ENCODE measurements at regions not wholly inside any gene's neighbourhood (a gene's known extent, or its start where the extent isn't known, plus 50 kb on each side); places are given as distances from the start of the nearest gene placed in this dataset.

- no TSS peak for BruUV-seq (replicated peaks)
- intact Hi-C loops (cut with micrococcal nuclease), result no loop called here
- H3K4me1 Mint-ChIP-seq (ENCODE audit: insufficient read depth, unreplicated experiment), result no peaks in the 10 kb centered on the region
- no peaks in the 10 kb centered on the region for H3K36me3 Mint-ChIP-seq (ENCODE audit: insufficient read depth, unreplicated experiment)
- TF ChIP-seq, protein P1, sequence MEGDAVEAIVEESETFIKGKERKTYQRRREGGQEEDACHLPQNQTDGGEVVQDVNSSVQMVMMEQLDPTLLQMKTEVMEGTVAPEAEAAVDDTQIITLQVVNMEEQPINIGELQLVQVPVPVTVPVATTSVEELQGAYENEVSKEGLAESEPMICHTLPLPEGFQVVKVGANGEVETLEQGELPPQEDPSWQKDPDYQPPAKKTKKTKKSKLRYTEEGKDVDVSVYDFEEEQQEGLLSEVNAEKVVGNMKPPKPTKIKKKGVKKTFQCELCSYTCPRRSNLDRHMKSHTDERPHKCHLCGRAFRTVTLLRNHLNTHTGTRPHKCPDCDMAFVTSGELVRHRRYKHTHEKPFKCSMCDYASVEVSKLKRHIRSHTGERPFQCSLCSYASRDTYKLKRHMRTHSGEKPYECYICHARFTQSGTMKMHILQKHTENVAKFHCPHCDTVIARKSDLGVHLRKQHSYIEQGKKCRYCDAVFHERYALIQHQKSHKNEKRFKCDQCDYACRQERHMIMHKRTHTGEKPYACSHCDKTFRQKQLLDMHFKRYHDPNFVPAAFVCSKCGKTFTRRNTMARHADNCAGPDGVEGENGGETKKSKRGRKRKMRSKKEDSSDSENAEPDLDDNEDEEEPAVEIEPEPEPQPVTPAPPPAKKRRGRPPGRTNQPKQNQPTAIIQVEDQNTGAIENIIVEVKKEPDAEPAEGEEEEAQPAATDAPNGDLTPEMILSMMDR (IDR thresholded peaks at IDR 0.05; ENCODE audit: unreplicated experiment), result no peak
- no peak for DNase-seq (ENCODE audit: unreplicated experiment)
- H3K4me3 Mint-ChIP-seq (ENCODE audit: unreplicated experiment), result no peak overlapping the region
- H3K9me3 Mint-ChIP-seq (ENCODE audit: unreplicated experiment), result peaks cover 7% of the 10 kb centered on the region
- H3K27me3 Mint-ChIP-seq (ENCODE audit: insufficient read depth, unreplicated experiment), result peaks cover 48% of the 10 kb centered on the region
- ChIA-PET POLR2A (no interaction called here), CTCF (no interaction called here)
- H3K27ac Mint-ChIP-seq (ENCODE audit: low read depth, unreplicated experiment), result no peak overlapping the region
Observed at GRCh38 chr12:131636940-131637750, 73.7 kb upstream of the SFSWAP start.

- TF ChIP-seq, protein P1 (IDR thresholded peaks at IDR 0.05; ENCODE audit: unreplicated experiment), result no peak
- no TSS peak for BruUV-seq (replicated peaks)
- H3K4me3 Mint-ChIP-seq (ENCODE audit: unreplicated experiment), result no peak overlapping the region
- H3K9me3 Mint-ChIP-seq (ENCODE audit: unreplicated experiment), result peaks cover 8% of the 10 kb centered on the region
- peaks cover 44% of the 10 kb centered on the region for H3K27me3 Mint-ChIP-seq (ENCODE audit: insufficient read depth, unreplicated experiment)
- H3K4me1 Mint-ChIP-seq (ENCODE audit: insufficient read depth, unreplicated experiment), result no peaks in the 10 kb centered on the region
- ChIA-PET POLR2A (no interaction called here), CTCF (no interaction called here)
- no peak overlapping the region for H3K27ac Mint-ChIP-seq (ENCODE audit: low read depth, unreplicated experiment)
- DNase-seq (ENCODE audit: unreplicated experiment), result no peak
- no peaks in the 10 kb centered on the region for H3K36me3 Mint-ChIP-seq (ENCODE audit: insufficient read depth, unreplicated experiment)
- intact Hi-C loops (cut with micrococcal nuclease), result no loop called here
Observed at GRCh38 chr12:131637986-131638385, 72.9 kb upstream of the SFSWAP start.

- H3K27ac Mint-ChIP-seq (ENCODE audit: low read depth, unreplicated experiment), result no peak overlapping the region
- BruUV-seq (replicated peaks), result no TSS peak
- no peak for DNase-seq (ENCODE audit: unreplicated experiment)
- no peaks in the 10 kb centered on the region for H3K36me3 Mint-ChIP-seq (ENCODE audit: insufficient read depth, unreplicated experiment)
- peaks cover 14% of the 10 kb centered on the region for H3K9me3 Mint-ChIP-seq (ENCODE audit: unreplicated experiment)
- intact Hi-C loops (cut with micrococcal nuclease), result no loop called here
- H3K27me3 Mint-ChIP-seq (ENCODE audit: insufficient read depth, unreplicated experiment), result peaks cover 49% of the 10 kb centered on the region
- TF ChIP-seq, protein P1 (IDR thresholded peaks at IDR 0.05; ENCODE audit: unreplicated experiment), result no peak
- POLR2A ChIA-PET, result no interaction called here
- H3K4me1 Mint-ChIP-seq (ENCODE audit: insufficient read depth, unreplicated experiment), result no peaks in the 10 kb centered on the region
- H3K4me3 Mint-ChIP-seq (ENCODE audit: unreplicated experiment), result no peak overlapping the region
- CTCF ChIA-PET, result no interaction called here
Observed at GRCh38 chr12:131639270-131639940, 71.5 kb upstream of the SFSWAP start.

DNA sequence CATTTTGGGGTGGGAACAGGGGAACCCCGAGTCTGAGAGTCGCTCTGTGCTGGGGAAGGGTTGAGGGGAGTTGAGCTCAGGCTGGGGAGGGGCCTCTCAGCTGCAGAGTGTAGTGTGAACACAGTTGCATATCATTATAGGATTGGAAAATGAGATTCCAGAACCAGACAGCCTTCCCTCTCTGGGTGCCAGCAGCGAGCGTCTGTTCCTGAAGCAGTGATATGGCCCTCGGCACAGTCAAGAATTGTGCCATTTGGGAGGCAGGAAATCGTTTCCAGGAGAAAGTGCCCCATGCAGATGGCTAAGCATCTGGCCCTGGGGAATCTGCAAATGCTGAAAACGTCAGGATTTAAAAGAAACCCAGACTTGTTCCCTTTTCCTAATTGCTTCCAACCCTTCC is 70.4 kb upstream of the SFSWAP start:
- H3K4me1 Mint-ChIP-seq (ENCODE audit: insufficient read depth, unreplicated experiment), result no peaks in the 10 kb centered on the region
- H3K27ac Mint-ChIP-seq (ENCODE audit: low read depth, unreplicated experiment), result no peak overlapping the region
- no TSS peak for BruUV-seq (replicated peaks)
- CTCF ChIA-PET, result no interaction called here
- peaks cover 38% of the 10 kb centered on the region for H3K27me3 Mint-ChIP-seq (ENCODE audit: insufficient read depth, unreplicated experiment)
- no peak overlapping the region for H3K4me3 Mint-ChIP-seq (ENCODE audit: unreplicated experiment)
- POLR2A ChIA-PET, result no interaction called here
- TF ChIP-seq, protein P1 (IDR thresholded peaks at IDR 0.05; ENCODE audit: unreplicated experiment), result no peak
- H3K9me3 Mint-ChIP-seq (ENCODE audit: unreplicated experiment), result peaks cover 7% of the 10 kb centered on the region
- no peaks in the 10 kb centered on the region for H3K36me3 Mint-ChIP-seq (ENCODE audit: insufficient read depth, unreplicated experiment)
- intact Hi-C loops (cut with micrococcal nuclease), result no loop called here
- no peak for DNase-seq (ENCODE audit: unreplicated experiment)

Data from MCF 10A (cell line).